WTC11 (cell line): ENCODE measurements at regions not wholly inside any gene's neighbourhood (a gene's known extent, or its start where the extent isn't known, plus 50 kb on each side); places are given as distances from the start of the nearest gene placed in this dataset.

ENCODE experiments used
- ATAC-seq: fragments of 200-7000 bp; cut with Tn5 transposase; 2 replicates; pipeline ENCODE4 v1.10.0; 2021; ENCODE audit warnings: mild to moderate bottlenecking, moderate library complexity
- CTCF ChIA-PET: fragments of 300-600 bp; sonication (Branson Sonifier 250); formaldehyde crosslinking; loops from one replicate; lab custom pipeline; 2021; ENCODE audit warnings: antibody characterized with exemption; lab: Charles Lee
- POLR2A ChIA-PET: fragments of 350-600 bp; sonication (Branson Sonifier 250); formaldehyde crosslinking; loops from one replicate; lab custom pipeline; 2021; ENCODE audit warnings: antibody characterized with exemption; lab: Charles Lee
- DNase-seq: peaks from one replicate; pipeline ENCODE4 v3.0.0; 2021; ENCODE audit warnings: low spot score
- H3K27ac Mint-ChIP-seq: 2 replicates; pipeline ENCODE4 v1.8.0; 2021; ENCODE audit warnings: mixed read lengths
- H3K27me3 Mint-ChIP-seq: 2 replicates; pipeline ENCODE4 v1.8.0; 2021; ENCODE audit warnings: low read depth, mild to moderate bottlenecking, moderate library complexity, mixed read lengths
- H3K36me3 Mint-ChIP-seq: 2 replicates; pipeline ENCODE4 v1.8.0; 2021; ENCODE audit warnings: mixed read lengths
- H3K4me1 Mint-ChIP-seq: 2 replicates; pipeline ENCODE4 v1.8.0; 2022; ENCODE audit warnings: mixed read lengths
- H3K4me3 Mint-ChIP-seq: 2 replicates; pipeline ENCODE4 v1.8.0; 2021; ENCODE audit warnings: mild to moderate bottlenecking, moderate library complexity, mixed read lengths
- H3K9me3 Mint-ChIP-seq: 2 replicates; pipeline ENCODE4 v1.8.0; 2021; ENCODE audit warnings: mixed read lengths
- ATF6 ChIP-seq: sonication (generic); formaldehyde crosslinking; IDR thresholded peaks from 2 replicates; pipeline ENCODE4 v1.8.1; 2023; ENCODE audit warnings: mild to moderate bottlenecking, missing genetic modification reagents
- CDX4 ChIP-seq: fragments of 250-450 bp; sonication (Bioruptor Pico); IDR thresholded peaks from 2 replicates; pipeline ENCODE4 v1.9.0; 2021; ENCODE audit warnings: moderate library complexity, mild to moderate bottlenecking, inconsistent platforms, borderline replicate concordance
- CREB1 ChIP-seq: sonication (generic); formaldehyde crosslinking; IDR thresholded peaks from 2 replicates; pipeline ENCODE4 v1.8.0; 2023; ENCODE audit warnings: mild to moderate bottlenecking, missing genetic modification reagents
- CTCF ChIP-seq: fragments of 200-600 bp; IDR thresholded peaks from 2 replicates; pipeline ENCODE4 v1.8.0; 2022; ENCODE audit warnings: antibody characterized with exemption
- ELF4 ChIP-seq: sonication (generic); formaldehyde crosslinking; IDR thresholded peaks from 2 replicates; pipeline ENCODE4 v1.8.1; 2022; ENCODE audit warnings: low read depth, mild to moderate bottlenecking, moderate library complexity, missing genetic modification reagents
- EMX1 ChIP-seq: fragments of 250-450 bp; sonication (Bioruptor Pico); IDR thresholded peaks from 2 replicates; pipeline ENCODE4 v1.8.0; 2021; ENCODE audit warnings: mild to moderate bottlenecking
- ERG ChIP-seq: fragments of 250-450 bp; sonication (Bioruptor Pico); IDR thresholded peaks from 2 replicates; pipeline ENCODE4 v1.8.0; 2021; ENCODE audit warnings: mild to moderate bottlenecking
- ETV6 ChIP-seq: sonication (generic); formaldehyde crosslinking; IDR thresholded peaks from 2 replicates; pipeline ENCODE4 v1.8.1; 2022; ENCODE audit warnings: mild to moderate bottlenecking, missing genetic modification reagents
- FOXJ3 ChIP-seq: sonication (generic); formaldehyde crosslinking; IDR thresholded peaks from 2 replicates; pipeline ENCODE4 v1.9.0; 2021; ENCODE audit warnings: missing genetic modification reagents, mild to moderate bottlenecking, borderline replicate concordance
- GRHL2 ChIP-seq: fragments of 250-450 bp; sonication (Bioruptor Pico); IDR thresholded peaks from 2 replicates; pipeline ENCODE4 v1.8.0; 2022; ENCODE audit warnings: mild to moderate bottlenecking, moderate library complexity; ENCODE audit not compliant: insufficient replicate concordance, severe bottlenecking
- IRF1 ChIP-seq: sonication (generic); formaldehyde crosslinking; IDR thresholded peaks from 2 replicates; pipeline ENCODE4 v1.8.0; 2023; ENCODE audit warnings: missing genetic modification reagents
- NFATC4 ChIP-seq: fragments of 250-450 bp; sonication (Bioruptor Pico); IDR thresholded peaks from 2 replicates; pipeline ENCODE4 v1.9.0; 2021; ENCODE audit warnings: mild to moderate bottlenecking
- NFYB ChIP-seq: sonication (generic); formaldehyde crosslinking; conservative IDR thresholded peaks from 2 replicates; pipeline ENCODE4 v1.8.0; 2022; ENCODE audit warnings: low read depth, missing genetic modification reagents
- NR3C1 ChIP-seq: sonication (generic); formaldehyde crosslinking; conservative IDR thresholded peaks from 2 replicates; pipeline ENCODE4 v1.8.1; 2023; ENCODE audit warnings: low read depth, mild to moderate bottlenecking, missing genetic modification reagents
- SMAD3 ChIP-seq: sonication (generic); formaldehyde crosslinking; IDR thresholded peaks from 2 replicates; pipeline ENCODE4 v1.8.0; 2022; ENCODE audit warnings: missing genetic modification reagents, mild to moderate bottlenecking, borderline replicate concordance
- ZBTB21 ChIP-seq: sonication (generic); formaldehyde crosslinking; IDR thresholded peaks from 2 replicates; pipeline ENCODE4 v1.8.1; 2023; ENCODE audit warnings: mild to moderate bottlenecking, missing genetic modification reagents, borderline replicate concordance
- ZNF121 ChIP-seq: sonication (generic); formaldehyde crosslinking; IDR thresholded peaks from 2 replicates; pipeline ENCODE4 v1.8.0; 2023; ENCODE audit warnings: missing genetic modification reagents
- ZNF317 ChIP-seq: sonication (generic); formaldehyde crosslinking; IDR thresholded peaks from 2 replicates; pipeline ENCODE4 v1.8.1; 2023; ENCODE audit warnings: low read depth, mild to moderate bottlenecking, moderate library complexity, missing genetic modification reagents, borderline replicate concordance
- ZNF423 ChIP-seq: fragments of 250-450 bp; sonication (Bioruptor Pico); IDR thresholded peaks from 2 replicates; pipeline ENCODE4 v2.1.2; 2022; ENCODE audit warnings: mild to moderate bottlenecking, moderate library complexity
- TF ChIP-seq, protein P1 (sequence below): sonication (generic); formaldehyde crosslinking; IDR thresholded peaks from 2 replicates; pipeline ENCODE4 v1.8.0; 2022; ENCODE audit warnings: mild to moderate bottlenecking, missing genetic modification reagents
- TF ChIP-seq, protein P2 (sequence below): sonication (generic); formaldehyde crosslinking; IDR thresholded peaks from 2 replicates; pipeline ENCODE4 v1.8.0; 2023; ENCODE audit warnings: mild to moderate bottlenecking, missing genetic modification reagents
- TF ChIP-seq, protein P3 (sequence below): sonication (generic); formaldehyde crosslinking; IDR thresholded peaks from 2 replicates; pipeline ENCODE4 v1.8.1; 2022; ENCODE audit warnings: missing genetic modification reagents, borderline replicate concordance

GRCh38 chr22:49176956-49177355, 650.7 kb downstream of the BRD1 start:
- no peak for TF ChIP-seq SMAD3 (CRISPR knock-in tag)
- no peak for TF ChIP-seq ELF4 (CRISPR knock-in tag)
- TF ChIP-seq ZBTB21 (CRISPR knock-in tag), result no peak
- no peak for TF ChIP-seq ATF6 (CRISPR knock-in tag)
- TF ChIP-seq CREB1 (CRISPR knock-in tag), result no peak
- no peak for TF ChIP-seq ETV6 (CRISPR knock-in tag)
- no peak for TF ChIP-seq ZNF121
- TF ChIP-seq ZNF423 (CRISPR knock-in tag), result no peak
- TF ChIP-seq FOXJ3, result no peak
- TF ChIP-seq, protein P1, sequence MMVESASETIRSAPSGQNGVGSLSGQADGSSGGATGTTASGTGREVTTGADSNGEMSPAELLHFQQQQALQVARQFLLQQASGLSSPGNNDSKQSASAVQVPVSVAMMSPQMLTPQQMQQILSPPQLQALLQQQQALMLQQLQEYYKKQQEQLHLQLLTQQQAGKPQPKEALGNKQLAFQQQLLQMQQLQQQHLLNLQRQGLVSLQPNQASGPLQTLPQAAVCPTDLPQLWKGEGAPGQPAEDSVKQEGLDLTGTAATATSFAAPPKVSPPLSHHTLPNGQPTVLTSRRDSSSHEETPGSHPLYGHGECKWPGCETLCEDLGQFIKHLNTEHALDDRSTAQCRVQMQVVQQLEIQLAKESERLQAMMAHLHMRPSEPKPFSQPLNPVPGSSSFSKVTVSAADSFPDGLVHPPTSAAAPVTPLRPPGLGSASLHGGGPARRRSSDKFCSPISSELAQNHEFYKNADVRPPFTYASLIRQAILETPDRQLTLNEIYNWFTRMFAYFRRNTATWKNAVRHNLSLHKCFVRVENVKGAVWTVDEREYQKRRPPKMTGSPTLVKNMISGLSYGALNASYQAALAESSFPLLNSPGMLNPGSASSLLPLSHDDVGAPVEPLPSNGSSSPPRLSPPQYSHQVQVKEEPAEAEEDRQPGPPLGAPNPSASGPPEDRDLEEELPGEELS (CRISPR knock-in tag), result no peak
- no peak for TF ChIP-seq NR3C1
- DNase-seq (no peak), ATAC-seq (no peak)
- H3K27ac Mint-ChIP-seq, result no peak overlapping the region
- peaks cover 7% of the 10 kb centered on the region for H3K36me3 Mint-ChIP-seq
- no peak overlapping the region for H3K4me3 Mint-ChIP-seq
- no peaks in the 10 kb centered on the region for H3K4me1 Mint-ChIP-seq
- no peaks in the 10 kb centered on the region; the same call in 1 of the 2 replicates for H3K27me3 Mint-ChIP-seq
- H3K9me3 Mint-ChIP-seq, result peaks cover 20% of the 10 kb centered on the region
- POLR2A ChIA-PET, result no interaction called here
- CTCF ChIA-PET, result no interaction called here

GRCh38 chr22:49170053-49170452, 657.6 kb downstream of the BRD1 start:
- Mint-ChIP-seq H3K4me3 (no peak overlapping the region), H3K27me3 (peaks cover 4% of the 10 kb centered on the region), H3K9me3 (peaks cover 31% of the 10 kb centered on the region), H3K36me3 (peaks cover 16% of the 10 kb centered on the region), H3K27ac (no peak overlapping the region), H3K4me1 (no peaks in the 10 kb centered on the region; the same call in 1 of the 2 replicates)
- ChIA-PET CTCF (interaction anchor here (0.6 to 2.3 kb wide), 6 partner anchors 17 to 596 kb away, joined by 3 to 30 read pairs (median 6); no protein-coding TSS in a partner anchor), POLR2A (no interaction called here)
- ATAC-seq (peak; percentile 65; the same call in 1 of the 2 replicates), DNase-seq (peak; percentile 36)
- TF ChIP-seq NFYB (CRISPR knock-in tag) (no peak), EMX1 (CRISPR knock-in tag) (no peak), NFATC4 (CRISPR knock-in tag) (no peak), ERG (CRISPR knock-in tag) (no peak), CTCF (no peak), ETV6 (CRISPR knock-in tag) (no peak), ZNF317 (CRISPR knock-in tag) (no peak), IRF1 (CRISPR knock-in tag) (no peak), CDX4 (no peak), GRHL2 (CRISPR knock-in tag) (no peak)
- TF ChIP-seq, protein P2, sequence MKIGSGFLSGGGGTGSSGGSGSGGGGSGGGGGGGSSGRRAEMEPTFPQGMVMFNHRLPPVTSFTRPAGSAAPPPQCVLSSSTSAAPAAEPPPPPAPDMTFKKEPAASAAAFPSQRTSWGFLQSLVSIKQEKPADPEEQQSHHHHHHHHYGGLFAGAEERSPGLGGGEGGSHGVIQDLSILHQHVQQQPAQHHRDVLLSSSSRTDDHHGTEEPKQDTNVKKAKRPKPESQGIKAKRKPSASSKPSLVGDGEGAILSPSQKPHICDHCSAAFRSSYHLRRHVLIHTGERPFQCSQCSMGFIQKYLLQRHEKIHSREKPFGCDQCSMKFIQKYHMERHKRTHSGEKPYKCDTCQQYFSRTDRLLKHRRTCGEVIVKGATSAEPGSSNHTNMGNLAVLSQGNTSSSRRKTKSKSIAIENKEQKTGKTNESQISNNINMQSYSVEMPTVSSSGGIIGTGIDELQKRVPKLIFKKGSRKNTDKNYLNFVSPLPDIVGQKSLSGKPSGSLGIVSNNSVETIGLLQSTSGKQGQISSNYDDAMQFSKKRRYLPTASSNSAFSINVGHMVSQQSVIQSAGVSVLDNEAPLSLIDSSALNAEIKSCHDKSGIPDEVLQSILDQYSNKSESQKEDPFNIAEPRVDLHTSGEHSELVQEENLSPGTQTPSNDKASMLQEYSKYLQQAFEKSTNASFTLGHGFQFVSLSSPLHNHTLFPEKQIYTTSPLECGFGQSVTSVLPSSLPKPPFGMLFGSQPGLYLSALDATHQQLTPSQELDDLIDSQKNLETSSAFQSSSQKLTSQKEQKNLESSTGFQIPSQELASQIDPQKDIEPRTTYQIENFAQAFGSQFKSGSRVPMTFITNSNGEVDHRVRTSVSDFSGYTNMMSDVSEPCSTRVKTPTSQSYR (CRISPR knock-in tag), result no peak
- TF ChIP-seq, protein P3, sequence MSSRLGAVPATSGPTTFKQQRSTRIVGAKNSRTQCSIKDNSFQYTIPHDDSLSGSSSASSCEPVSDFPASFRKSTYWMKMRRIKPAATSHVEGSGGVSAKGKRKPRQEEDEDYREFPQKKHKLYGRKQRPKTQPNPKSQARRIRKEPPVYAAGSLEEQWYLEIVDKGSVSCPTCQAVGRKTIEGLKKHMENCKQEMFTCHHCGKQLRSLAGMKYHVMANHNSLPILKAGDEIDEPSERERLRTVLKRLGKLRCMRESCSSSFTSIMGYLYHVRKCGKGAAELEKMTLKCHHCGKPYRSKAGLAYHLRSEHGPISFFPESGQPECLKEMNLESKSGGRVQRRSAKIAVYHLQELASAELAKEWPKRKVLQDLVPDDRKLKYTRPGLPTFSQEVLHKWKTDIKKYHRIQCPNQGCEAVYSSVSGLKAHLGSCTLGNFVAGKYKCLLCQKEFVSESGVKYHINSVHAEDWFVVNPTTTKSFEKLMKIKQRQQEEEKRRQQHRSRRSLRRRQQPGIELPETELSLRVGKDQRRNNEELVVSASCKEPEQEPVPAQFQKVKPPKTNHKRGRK (CRISPR knock-in tag), result no peak
